ENCODE measurements at regions not wholly inside any gene's neighbourhood (a gene's known extent, or its start where the extent isn't known, plus 50 kb on each side); places are given as distances from the start of the nearest gene placed in this dataset.

DNA sequence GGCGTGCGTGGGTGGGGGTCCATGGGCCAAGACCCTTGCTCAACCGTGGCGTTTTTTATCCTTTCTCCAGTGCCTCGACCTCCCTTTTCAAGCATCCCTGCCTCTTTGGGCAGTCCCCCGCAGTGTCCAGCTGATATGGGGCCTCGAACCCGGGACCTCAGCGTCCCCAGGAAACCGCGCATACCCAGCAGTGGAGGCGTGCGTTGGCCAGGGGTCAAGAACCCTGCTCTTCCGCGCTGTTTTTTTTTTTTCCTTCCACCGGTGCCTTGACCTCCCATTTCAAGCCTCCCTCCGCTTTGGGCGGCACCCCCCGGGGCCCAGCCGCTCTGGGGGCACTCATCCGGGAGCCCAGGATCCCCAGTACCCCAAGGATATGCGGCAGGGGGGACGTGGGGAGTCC, 325.8 kb downstream of the ALG10 start:
- Mint-ChIP-seq H3K27ac (ENCODE audit: low read depth, unreplicated experiment) (no peak overlapping the region), H3K27me3 (ENCODE audit: insufficient read depth, unreplicated experiment) (no peaks in the 10 kb centered on the region), H3K36me3 (ENCODE audit: insufficient read depth, unreplicated experiment) (peaks cover 10% of the 10 kb centered on the region), H3K4me3 (ENCODE audit: unreplicated experiment) (no peak overlapping the region), H3K9me3 (ENCODE audit: unreplicated experiment) (no peaks in the 10 kb centered on the region), H3K4me1 (ENCODE audit: insufficient read depth, unreplicated experiment) (no peaks in the 10 kb centered on the region)
- ChIA-PET POLR2A (no interaction called here), CTCF (no interaction called here)
- BruUV-seq (replicated peaks): no TSS peak
- TF ChIP-seq, protein P1, sequence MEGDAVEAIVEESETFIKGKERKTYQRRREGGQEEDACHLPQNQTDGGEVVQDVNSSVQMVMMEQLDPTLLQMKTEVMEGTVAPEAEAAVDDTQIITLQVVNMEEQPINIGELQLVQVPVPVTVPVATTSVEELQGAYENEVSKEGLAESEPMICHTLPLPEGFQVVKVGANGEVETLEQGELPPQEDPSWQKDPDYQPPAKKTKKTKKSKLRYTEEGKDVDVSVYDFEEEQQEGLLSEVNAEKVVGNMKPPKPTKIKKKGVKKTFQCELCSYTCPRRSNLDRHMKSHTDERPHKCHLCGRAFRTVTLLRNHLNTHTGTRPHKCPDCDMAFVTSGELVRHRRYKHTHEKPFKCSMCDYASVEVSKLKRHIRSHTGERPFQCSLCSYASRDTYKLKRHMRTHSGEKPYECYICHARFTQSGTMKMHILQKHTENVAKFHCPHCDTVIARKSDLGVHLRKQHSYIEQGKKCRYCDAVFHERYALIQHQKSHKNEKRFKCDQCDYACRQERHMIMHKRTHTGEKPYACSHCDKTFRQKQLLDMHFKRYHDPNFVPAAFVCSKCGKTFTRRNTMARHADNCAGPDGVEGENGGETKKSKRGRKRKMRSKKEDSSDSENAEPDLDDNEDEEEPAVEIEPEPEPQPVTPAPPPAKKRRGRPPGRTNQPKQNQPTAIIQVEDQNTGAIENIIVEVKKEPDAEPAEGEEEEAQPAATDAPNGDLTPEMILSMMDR (IDR thresholded peaks at IDR 0.05; ENCODE audit: unreplicated experiment): no peak
- DNase-seq (ENCODE audit: unreplicated experiment): no peak
- intact Hi-C loops (cut with micrococcal nuclease): no loop called here

GRCh38 chr12:34348836-34349672, 326.8 kb downstream of the ALG10 start:
- no TSS peak for BruUV-seq (replicated peaks)
- CTCF ChIA-PET: no interaction called here
- POLR2A ChIA-PET: no interaction called here

DNA sequence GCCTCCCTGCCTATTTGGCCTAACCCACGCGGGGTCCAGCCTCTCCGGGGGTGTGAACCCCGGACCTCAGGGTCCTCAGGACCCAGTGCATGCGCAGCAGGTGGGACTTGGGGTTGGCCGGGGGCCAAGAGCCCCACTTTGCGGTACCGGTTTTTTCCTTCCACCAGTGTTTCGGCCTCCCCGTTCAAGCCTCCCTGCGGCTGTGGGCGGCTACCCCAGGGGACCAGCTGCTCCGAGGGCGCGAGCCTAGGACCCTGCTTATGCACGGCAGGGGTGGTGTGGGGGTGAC, 327.3 kb downstream of the ALG10 start:
- H3K27me3 Mint-ChIP-seq (ENCODE audit: insufficient read depth, unreplicated experiment): no peaks in the 10 kb centered on the region
- CTCF ChIA-PET: no interaction called here
- TF ChIP-seq, protein P1 (IDR thresholded peaks at IDR 0.05; ENCODE audit: unreplicated experiment): no peak
- intact Hi-C loops (cut with micrococcal nuclease): no loop called here
- BruUV-seq (replicated peaks): no TSS peak
- H3K27ac Mint-ChIP-seq (ENCODE audit: low read depth, unreplicated experiment): no peak overlapping the region
- DNase-seq (ENCODE audit: unreplicated experiment): no peak
- H3K4me3 Mint-ChIP-seq (ENCODE audit: unreplicated experiment): no peak overlapping the region
- H3K36me3 Mint-ChIP-seq (ENCODE audit: insufficient read depth, unreplicated experiment): peaks cover 10% of the 10 kb centered on the region
- no peaks in the 10 kb centered on the region for H3K4me1 Mint-ChIP-seq (ENCODE audit: insufficient read depth, unreplicated experiment)
- POLR2A ChIA-PET: no interaction called here
- H3K9me3 Mint-ChIP-seq (ENCODE audit: unreplicated experiment): no peaks in the 10 kb centered on the region

More at GRCh38 chr12:34348836-34349672, 326.8 kb downstream of the ALG10 start:
- Mint-ChIP-seq H3K36me3 (ENCODE audit: insufficient read depth, unreplicated experiment) (peaks cover 10% of the 10 kb centered on the region), H3K4me1 (ENCODE audit: insufficient read depth, unreplicated experiment) (no peaks in the 10 kb centered on the region), H3K9me3 (ENCODE audit: unreplicated experiment) (no peaks in the 10 kb centered on the region), H3K4me3 (ENCODE audit: unreplicated experiment) (no peak overlapping the region), H3K27ac (ENCODE audit: low read depth, unreplicated experiment) (no peak overlapping the region), H3K27me3 (ENCODE audit: insufficient read depth, unreplicated experiment) (no peaks in the 10 kb centered on the region)
- TF ChIP-seq, protein P1 (IDR thresholded peaks at IDR 0.05; ENCODE audit: unreplicated experiment): no peak
- intact Hi-C loops (cut with micrococcal nuclease): no loop called here
- no peak for DNase-seq (ENCODE audit: unreplicated experiment)

- no peak overlapping the region for H3K27ac Mint-ChIP-seq (ENCODE audit: low read depth, unreplicated experiment)
- POLR2A ChIA-PET: no interaction called here
- H3K36me3 Mint-ChIP-seq (ENCODE audit: insufficient read depth, unreplicated experiment): peaks cover 10% of the 10 kb centered on the region
- no peaks in the 10 kb centered on the region for H3K27me3 Mint-ChIP-seq (ENCODE audit: insufficient read depth, unreplicated experiment)
- no peak overlapping the region for H3K4me3 Mint-ChIP-seq (ENCODE audit: unreplicated experiment)
- H3K9me3 Mint-ChIP-seq (ENCODE audit: unreplicated experiment): no peaks in the 10 kb centered on the region
- CTCF ChIA-PET: no interaction called here
- TF ChIP-seq, protein P1 (IDR thresholded peaks at IDR 0.05; ENCODE audit: unreplicated experiment): no peak
- no TSS peak for BruUV-seq (replicated peaks)
- H3K4me1 Mint-ChIP-seq (ENCODE audit: insufficient read depth, unreplicated experiment): no peaks in the 10 kb centered on the region
- DNase-seq (ENCODE audit: unreplicated experiment): no peak
- intact Hi-C loops (cut with micrococcal nuclease): no loop called here
Observed at GRCh38 chr12:34350092-34351041, 328.1 kb downstream of the ALG10 start.

Data from MCF 10A (cell line).